MM.1S (cell line): ENCODE measurements at regions not wholly inside any gene's neighbourhood (a gene's known extent, or its start where the extent isn't known, plus 50 kb on each side); places are given as distances from the start of the nearest gene placed in this dataset.

ENCODE experiments used
- DNase-seq: peaks from one replicate; pipeline ENCODE4 v3.0.0-alpha.2; 2015
- H2AFZ ChIP-seq: fragments of 300-600 bp; sonication (generic); 2 replicates; pipeline ENCODE4 v1.6.0; 2016; ENCODE audit warnings: antibody characterized with exemption, low read length
- H3F3A ChIP-seq: fragments of 300-600 bp; sonication (generic); 2 replicates; pipeline ENCODE4 v1.6.1; 2016; ENCODE audit warnings: mild to moderate bottlenecking, antibody characterized with exemption, low read length, moderate library complexity, mixed read lengths; ENCODE audit not compliant: insufficient read depth
- H3K27ac ChIP-seq: fragments of 300-600 bp; sonication (generic); 2 replicates; pipeline ENCODE4 v1.5.1; 2016; ENCODE audit warnings: mild to moderate bottlenecking, low read length
- H3K27me3 ChIP-seq: fragments of 300-600 bp; sonication (generic); replicated peaks from 2 replicates; pipeline ENCODE4 v1.6.0; 2016; ENCODE audit warnings: low read length; ENCODE audit not compliant: insufficient read depth
- H3K36me3 ChIP-seq: fragments of 300-600 bp; sonication (generic); replicated peaks from 2 replicates; pipeline ENCODE4 v1.6.1; 2016; ENCODE audit warnings: mild to moderate bottlenecking, low read length, mixed read lengths; ENCODE audit not compliant: insufficient read depth
- H3K4me1 ChIP-seq: fragments of 300-600 bp; sonication (generic); 2 replicates; pipeline ENCODE4 v1.6.1; 2016; ENCODE audit warnings: low read length, mixed read lengths
- H3K4me2 ChIP-seq: fragments of 300-600 bp; sonication (generic); 2 replicates; pipeline ENCODE4 v1.6.0; 2016; ENCODE audit warnings: low read depth, low read length
- H3K4me3 ChIP-seq: fragments of 300-600 bp; sonication (generic); 2 replicates; pipeline ENCODE4 v1.5.1; 2016; ENCODE audit warnings: low read length, mixed read lengths
- H3K79me2 ChIP-seq: fragments of 300-600 bp; sonication (generic); 2 replicates; pipeline ENCODE4 v1.6.1; 2016; ENCODE audit warnings: mixed run types, low read length, mixed read lengths
- H3K9ac ChIP-seq: fragments of 300-600 bp; sonication (generic); 2 replicates; pipeline ENCODE4 v1.6.1; 2016; ENCODE audit warnings: low read length, mixed read lengths
- H3K9me2 ChIP-seq: fragments of 300-600 bp; sonication (generic); replicated peaks from 2 replicates; pipeline ENCODE4 v1.6.1; 2016; ENCODE audit warnings: mild to moderate bottlenecking, low read length, mixed read lengths; ENCODE audit not compliant: insufficient read depth
- H3K9me3 ChIP-seq: fragments of 300-600 bp; sonication (generic); replicated peaks from 2 replicates; pipeline ENCODE4 v1.6.1; 2016; ENCODE audit warnings: mild to moderate bottlenecking, low read length, mixed read lengths; ENCODE audit not compliant: insufficient read depth
- H4K20me1 ChIP-seq: fragments of 300-600 bp; sonication (generic); 2 replicates; pipeline ENCODE4 v1.6.1; 2016; ENCODE audit warnings: mild to moderate bottlenecking, low read length, moderate library complexity, mixed read lengths; ENCODE audit not compliant: insufficient read depth
- EZH2 ChIP-seq: fragments of 300-600 bp; sonication (generic); optimal IDR thresholded peaks from 2 replicates; pipeline ENCODE3; 2017; ENCODE audit warnings: low read depth, mild to moderate bottlenecking, antibody characterized with exemption, low read length, mixed read lengths
- EZH2phosphoT487 ChIP-seq: fragments of 300-600 bp; sonication (generic); IDR thresholded peaks from 2 replicates; pipeline ENCODE4 v1.6.1; 2018; ENCODE audit warnings: antibody characterized with exemption, low read length
- TF ChIP-seq, protein P1 (sequence below): fragments of 300-600 bp; sonication (generic); IDR thresholded peaks from 2 replicates; pipeline ENCODE4 v1.5.1; 2016; ENCODE audit warnings: antibody characterized with exemption, low read length, mixed read lengths

DNA sequence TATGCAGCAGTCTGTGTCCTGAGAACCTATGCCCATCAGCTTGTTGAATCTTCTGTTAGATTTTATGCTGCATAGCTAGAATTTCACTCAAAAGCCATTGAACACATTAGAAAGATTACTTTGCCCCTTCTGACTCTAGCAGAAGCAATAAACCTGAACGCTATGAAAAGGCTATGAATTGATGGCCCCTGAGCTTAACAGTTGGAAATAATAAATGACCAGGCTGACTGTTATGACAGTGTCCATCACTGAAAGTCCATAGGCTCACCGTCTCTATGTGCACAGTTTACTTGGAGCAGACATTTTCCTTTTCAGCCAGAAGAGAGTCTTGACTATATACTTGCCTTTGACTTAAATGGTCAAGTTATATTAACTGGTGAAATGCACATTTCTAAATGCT, 1618.8 kb upstream of the ACVR2A start:
- TF ChIP-seq EZH2phosphoT487 (no peak), EZH2 (no peak)
- TF ChIP-seq, protein P1, sequence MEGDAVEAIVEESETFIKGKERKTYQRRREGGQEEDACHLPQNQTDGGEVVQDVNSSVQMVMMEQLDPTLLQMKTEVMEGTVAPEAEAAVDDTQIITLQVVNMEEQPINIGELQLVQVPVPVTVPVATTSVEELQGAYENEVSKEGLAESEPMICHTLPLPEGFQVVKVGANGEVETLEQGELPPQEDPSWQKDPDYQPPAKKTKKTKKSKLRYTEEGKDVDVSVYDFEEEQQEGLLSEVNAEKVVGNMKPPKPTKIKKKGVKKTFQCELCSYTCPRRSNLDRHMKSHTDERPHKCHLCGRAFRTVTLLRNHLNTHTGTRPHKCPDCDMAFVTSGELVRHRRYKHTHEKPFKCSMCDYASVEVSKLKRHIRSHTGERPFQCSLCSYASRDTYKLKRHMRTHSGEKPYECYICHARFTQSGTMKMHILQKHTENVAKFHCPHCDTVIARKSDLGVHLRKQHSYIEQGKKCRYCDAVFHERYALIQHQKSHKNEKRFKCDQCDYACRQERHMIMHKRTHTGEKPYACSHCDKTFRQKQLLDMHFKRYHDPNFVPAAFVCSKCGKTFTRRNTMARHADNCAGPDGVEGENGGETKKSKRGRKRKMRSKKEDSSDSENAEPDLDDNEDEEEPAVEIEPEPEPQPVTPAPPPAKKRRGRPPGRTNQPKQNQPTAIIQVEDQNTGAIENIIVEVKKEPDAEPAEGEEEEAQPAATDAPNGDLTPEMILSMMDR: no peak
- Histone ChIP-seq H3K27me3 (no peaks in the 10 kb centered on the region), H3K4me2 (no peak overlapping the region), H3K9ac (no peak overlapping the region), H3K4me1 (no peaks in the 10 kb centered on the region), H3F3A (no peaks in the 10 kb centered on the region), H2AFZ (no peak overlapping the region), H3K9me3 (no peaks in the 10 kb centered on the region), H3K36me3 (no peaks in the 10 kb centered on the region), H4K20me1 (no peaks in the 10 kb centered on the region), H3K79me2 (no peaks in the 10 kb centered on the region), H3K4me3 (no peak overlapping the region), H3K27ac (no peak overlapping the region), H3K9me2 (no peaks in the 10 kb centered on the region)
- DNase-seq: no peak

GRCh38 chr2:146221826-146222225, 1623.0 kb upstream of the ACVR2A start:
- Histone ChIP-seq H3K9me2 (no peaks in the 10 kb centered on the region), H2AFZ (no peak overlapping the region), H3K4me3 (no peak overlapping the region), H3K27me3 (no peaks in the 10 kb centered on the region), H3K9ac (no peak overlapping the region), H3K36me3 (no peaks in the 10 kb centered on the region), H3K4me2 (no peak overlapping the region), H3K4me1 (no peaks in the 10 kb centered on the region), H3K79me2 (no peaks in the 10 kb centered on the region), H3K9me3 (no peaks in the 10 kb centered on the region), H3K27ac (no peak overlapping the region), H3F3A (no peaks in the 10 kb centered on the region), H4K20me1 (no peaks in the 10 kb centered on the region)
- DNase-seq: no peak
- no peak for TF ChIP-seq EZH2phosphoT487
- no peak for TF ChIP-seq EZH2
- TF ChIP-seq, protein P1: no peak

- TF ChIP-seq, protein P1: no peak
- TF ChIP-seq EZH2phosphoT487 (no peak), EZH2 (no peak)
- DNase-seq: no peak
- Histone ChIP-seq H2AFZ (no peak overlapping the region), H3K27me3 (no peaks in the 10 kb centered on the region), H3K4me2 (no peak overlapping the region), H3K36me3 (no peaks in the 10 kb centered on the region), H3K9me3 (no peaks in the 10 kb centered on the region), H3K9me2 (no peaks in the 10 kb centered on the region), H4K20me1 (no peaks in the 10 kb centered on the region), H3K9ac (no peak overlapping the region), H3F3A (no peaks in the 10 kb centered on the region), H3K79me2 (no peaks in the 10 kb centered on the region), H3K27ac (no peak overlapping the region), H3K4me3 (no peak overlapping the region), H3K4me1 (no peaks in the 10 kb centered on the region)
These were observed 1623.9 kb upstream of the ACVR2A start for GRCh38 chr2:146220957-146221356.
